ENCODE measurements at regions not wholly inside any gene's neighbourhood (a gene's known extent, or its start where the extent isn't known, plus 50 kb on each side); places are given as distances from the start of the nearest gene placed in this dataset.
"Not testable (repeated sequence)": the region's sequence is repeated elsewhere in the genome, so short reads cannot be mapped to it uniquely, and the experiment has no call there.

DNA sequence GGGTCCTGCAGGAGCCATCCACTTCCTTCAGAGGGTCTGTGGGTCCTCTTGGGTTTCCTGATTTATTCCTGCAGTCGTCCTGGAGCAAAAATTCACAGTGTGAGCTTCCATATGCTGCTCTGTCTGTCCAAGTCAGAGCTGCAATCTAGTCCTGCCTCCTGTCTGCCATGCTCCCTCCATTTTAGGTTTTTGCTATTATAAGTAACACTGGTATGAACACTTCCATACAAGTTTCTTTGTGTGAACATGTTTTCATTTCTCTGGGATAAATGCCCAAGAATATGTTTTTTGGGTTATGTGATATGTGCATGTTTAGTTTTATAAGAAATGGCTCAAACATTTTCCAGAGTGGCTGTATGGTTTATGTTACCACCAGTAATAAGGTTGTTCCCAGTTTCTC lies 188.1 kb downstream of the ACTR3B start:
- no peak overlapping the region for H3K27ac ChIP-seq
- no peaks in the 10 kb centered on the region for H3K36me3 ChIP-seq
- intact Hi-C loops (cut with DNase I; ENCODE audit: low total_unique reads) (no loop called here), in situ Hi-C loops (cut with MboI; ENCODE audit: low sequenced_read_pairs in 4 of 4) (no loop called here)
- no peak overlapping the region for H3K4me3 ChIP-seq
- no peak for ATAC-seq
- TF ChIP-seq POLR2A (IDR thresholded peaks at IDR 0.05): no peak
- TF ChIP-seq, protein P1, sequence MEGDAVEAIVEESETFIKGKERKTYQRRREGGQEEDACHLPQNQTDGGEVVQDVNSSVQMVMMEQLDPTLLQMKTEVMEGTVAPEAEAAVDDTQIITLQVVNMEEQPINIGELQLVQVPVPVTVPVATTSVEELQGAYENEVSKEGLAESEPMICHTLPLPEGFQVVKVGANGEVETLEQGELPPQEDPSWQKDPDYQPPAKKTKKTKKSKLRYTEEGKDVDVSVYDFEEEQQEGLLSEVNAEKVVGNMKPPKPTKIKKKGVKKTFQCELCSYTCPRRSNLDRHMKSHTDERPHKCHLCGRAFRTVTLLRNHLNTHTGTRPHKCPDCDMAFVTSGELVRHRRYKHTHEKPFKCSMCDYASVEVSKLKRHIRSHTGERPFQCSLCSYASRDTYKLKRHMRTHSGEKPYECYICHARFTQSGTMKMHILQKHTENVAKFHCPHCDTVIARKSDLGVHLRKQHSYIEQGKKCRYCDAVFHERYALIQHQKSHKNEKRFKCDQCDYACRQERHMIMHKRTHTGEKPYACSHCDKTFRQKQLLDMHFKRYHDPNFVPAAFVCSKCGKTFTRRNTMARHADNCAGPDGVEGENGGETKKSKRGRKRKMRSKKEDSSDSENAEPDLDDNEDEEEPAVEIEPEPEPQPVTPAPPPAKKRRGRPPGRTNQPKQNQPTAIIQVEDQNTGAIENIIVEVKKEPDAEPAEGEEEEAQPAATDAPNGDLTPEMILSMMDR (IDR thresholded peaks at IDR 0.05 in 4 of 5, conservative IDR thresholded peaks at IDR 0.05 in 1 of 5): no peak
- H3K9me3 ChIP-seq: no peaks in the 10 kb centered on the region
- H3K4me1 ChIP-seq: no peaks in the 10 kb centered on the region
- no peak for DNase-seq
- no peaks in the 10 kb centered on the region for H3K27me3 ChIP-seq

DNA sequence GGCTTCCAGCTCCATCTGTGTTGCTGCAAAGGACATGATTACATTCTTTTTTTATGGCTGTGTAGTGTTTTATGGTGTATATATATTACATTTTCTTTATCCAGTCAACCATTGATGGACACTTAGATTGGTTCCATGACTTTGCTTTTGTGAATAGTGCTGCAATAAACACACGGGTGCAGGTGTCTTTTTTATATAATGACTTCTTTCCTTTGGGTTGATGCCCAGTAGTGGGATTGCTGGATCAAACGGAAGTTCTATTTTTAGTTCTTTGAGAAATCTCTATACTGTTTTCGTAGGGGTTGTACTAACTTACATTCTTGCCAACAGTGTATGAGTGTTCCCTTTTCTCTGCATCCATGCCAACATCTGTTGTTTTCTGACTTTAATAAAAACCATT lies 189.7 kb downstream of the ACTR3B start:
- intact Hi-C loops (cut with DNase I; ENCODE audit: low total_unique reads) (no loop called here), in situ Hi-C loops (cut with MboI; ENCODE audit: low sequenced_read_pairs in 4 of 4) (no loop called here)
- TF ChIP-seq POLR2A (IDR thresholded peaks at IDR 0.05): no peak
- TF ChIP-seq, protein P1 (IDR thresholded peaks at IDR 0.05 in 4 of 5, conservative IDR thresholded peaks at IDR 0.05 in 1 of 5): no peak
- no peaks in the 10 kb centered on the region for H3K27me3 ChIP-seq
- no peak overlapping the region for H3K27ac ChIP-seq
- no peaks in the 10 kb centered on the region for H3K9me3 ChIP-seq
- no peak overlapping the region for H3K4me3 ChIP-seq
- H3K36me3 ChIP-seq: no peaks in the 10 kb centered on the region
- no peaks in the 10 kb centered on the region for H3K4me1 ChIP-seq
- DNase-seq (no peak), ATAC-seq (no peak)

DNA sequence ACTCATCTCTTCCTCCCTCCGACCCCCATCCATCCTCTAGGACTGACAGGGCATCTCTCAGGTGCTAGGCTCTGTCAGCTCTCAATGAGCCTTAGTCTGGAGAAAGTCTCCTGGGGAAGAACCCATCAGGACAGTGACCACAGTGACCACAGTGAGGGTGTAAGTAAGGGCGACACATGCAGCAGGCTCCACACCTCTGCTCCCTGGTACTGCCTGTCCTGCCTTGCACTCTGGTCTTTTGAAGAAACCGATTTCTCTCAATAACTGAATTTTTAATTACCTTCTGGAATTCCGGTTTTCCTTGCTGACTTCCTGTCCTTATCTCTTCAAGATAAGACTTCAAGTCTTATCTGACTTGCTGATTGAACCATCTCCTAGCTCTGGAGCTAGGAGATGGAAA lies 190.2 kb downstream of the ACTR3B start:
- ATAC-seq (no peak), DNase-seq (no peak)
- TF ChIP-seq, protein P1 (IDR thresholded peaks at IDR 0.05 in 4 of 5, conservative IDR thresholded peaks at IDR 0.05 in 1 of 5): no peak
- no peak for TF ChIP-seq POLR2A (IDR thresholded peaks at IDR 0.05)
- Histone ChIP-seq H3K4me1 (no peaks in the 10 kb centered on the region), H3K4me3 (no peak overlapping the region), H3K36me3 (no peaks in the 10 kb centered on the region), H3K9me3 (no peaks in the 10 kb centered on the region), H3K27me3 (no peaks in the 10 kb centered on the region), H3K27ac (no peak overlapping the region)
- in situ Hi-C loops (cut with MboI; ENCODE audit: low sequenced_read_pairs in 4 of 4) (no loop called here), intact Hi-C loops (cut with DNase I; ENCODE audit: low total_unique reads) (no loop called here)

DNA sequence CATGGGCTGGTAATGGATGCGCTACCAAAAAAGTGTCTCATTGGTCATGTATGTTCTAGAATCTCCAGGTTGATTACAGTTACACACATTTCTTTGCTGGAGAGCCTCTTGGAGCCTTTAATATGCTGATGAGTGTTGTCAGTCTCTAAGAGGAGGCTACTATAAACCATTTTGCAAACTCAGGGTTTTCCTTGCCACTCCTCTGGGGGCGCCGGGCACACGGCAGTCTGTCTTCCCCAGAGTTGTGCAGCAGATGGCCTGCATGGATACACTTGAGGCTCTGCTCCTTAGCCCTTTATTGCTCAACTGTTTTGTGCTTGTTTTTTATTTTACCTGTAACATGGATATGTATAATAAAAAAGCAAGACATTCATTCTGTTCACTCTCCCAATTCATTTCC lies 196.5 kb downstream of the ACTR3B start:
- intact Hi-C loops (cut with DNase I; ENCODE audit: low total_unique reads) (no loop called here), in situ Hi-C loops (cut with MboI; ENCODE audit: low sequenced_read_pairs in 4 of 4) (no loop called here)
- ATAC-seq (no peak), DNase-seq (no peak)
- no peaks in the 10 kb centered on the region for H3K27me3 ChIP-seq
- no peaks in the 10 kb centered on the region for H3K9me3 ChIP-seq
- no peak overlapping the region for H3K4me3 ChIP-seq
- no peaks in the 10 kb centered on the region for H3K4me1 ChIP-seq
- H3K27ac ChIP-seq: no peak overlapping the region
- no peak for TF ChIP-seq POLR2A (IDR thresholded peaks at IDR 0.05)
- TF ChIP-seq, protein P1 (IDR thresholded peaks at IDR 0.05 in 4 of 5, conservative IDR thresholded peaks at IDR 0.05 in 1 of 5): no peak
- H3K36me3 ChIP-seq: no peaks in the 10 kb centered on the region

DNA sequence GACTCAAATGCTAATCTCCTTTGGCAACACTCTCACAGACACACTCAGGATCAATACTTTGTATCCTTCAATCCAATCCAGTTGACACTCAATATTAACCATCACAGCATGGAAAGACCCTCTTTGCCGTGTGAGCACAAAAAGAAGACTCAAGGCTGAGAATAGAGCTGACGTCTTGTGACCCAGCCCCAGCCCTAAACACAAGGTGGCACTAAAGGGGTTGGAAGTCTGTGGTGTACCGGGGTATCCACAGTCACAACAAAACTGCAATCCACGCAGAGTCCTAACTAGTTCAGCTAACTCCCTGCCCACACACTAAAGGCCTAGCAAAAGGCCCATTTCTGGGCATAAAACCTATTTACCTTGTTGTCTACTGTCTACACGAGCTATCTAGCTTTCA lies 200.1 kb downstream of the ACTR3B start:
- H3K27ac ChIP-seq: no peak overlapping the region
- no peaks in the 10 kb centered on the region for H3K4me1 ChIP-seq
- no peak for ATAC-seq
- no peaks in the 10 kb centered on the region for H3K9me3 ChIP-seq
- no peaks in the 10 kb centered on the region for H3K27me3 ChIP-seq
- no peak overlapping the region for H3K4me3 ChIP-seq
- H3K36me3 ChIP-seq: no peaks in the 10 kb centered on the region
- in situ Hi-C loops (cut with MboI; ENCODE audit: low sequenced_read_pairs in 4 of 4) (no loop called here), intact Hi-C loops (cut with DNase I; ENCODE audit: low total_unique reads) (no loop called here)
- TF ChIP-seq, protein P1 (IDR thresholded peaks at IDR 0.05 in 4 of 5, conservative IDR thresholded peaks at IDR 0.05 in 1 of 5): no peak
- no peak for TF ChIP-seq POLR2A (IDR thresholded peaks at IDR 0.05)
- no peak for DNase-seq

DNA sequence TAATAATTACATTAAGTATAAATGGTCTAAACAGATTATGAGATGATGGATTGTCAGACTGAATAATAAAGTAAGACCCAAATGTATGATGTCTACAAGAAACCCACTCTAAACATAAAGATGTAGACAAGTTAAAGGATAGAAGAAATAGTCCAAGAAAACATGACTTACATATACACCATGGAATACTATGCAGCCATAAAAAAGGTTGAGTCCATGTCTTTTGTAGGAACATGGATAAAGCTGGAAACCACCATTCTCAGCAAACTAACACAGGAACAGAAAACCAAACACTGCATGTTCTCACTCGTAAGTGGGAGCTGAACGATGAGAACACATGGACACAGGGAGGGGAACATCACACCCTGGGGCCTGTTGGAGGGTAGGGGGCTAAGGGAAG lies 202.2 kb downstream of the ACTR3B start:
- H3K4me1 ChIP-seq; H3K4me3 ChIP-seq; intact Hi-C loops (cut with DNase I; ENCODE audit: low total_unique reads); H3K9me3 ChIP-seq; H3K27ac ChIP-seq; H3K27me3 ChIP-seq; H3K36me3 ChIP-seq; in situ Hi-C loops (cut with MboI; ENCODE audit: low sequenced_read_pairs in 4 of 4); DNase-seq; ATAC-seq: not testable (repeated sequence)

Data from gastrocnemius medialis (tissue), 4 donors.